Endometrium (tissue), 2 donors: ENCODE measurements at regions not wholly inside any gene's neighbourhood (a gene's known extent, or its start where the extent isn't known, plus 50 kb on each side); places are given as distances from the start of the nearest gene placed in this dataset.
"Not testable (repeated sequence)": the region's sequence is repeated elsewhere in the genome, so short reads cannot be mapped to it uniquely, and the experiment has no call there.

Experiments
- FAIRE-seq: peaks from 2 replicates; lab custom pipeline; 2012; peaks lifted over from hg19 to GRCh38; lab: Jason Lieb, UNC
- donor health status: control.
- donor health status: control.

- not testable (repeated sequence) for FAIRE-seq
Measured at GRCh38 chr16:16618963-16619465, 240.1 kb downstream of the NPIPA7 start.

- not testable (repeated sequence) for FAIRE-seq
Measured at GRCh38 chr16:16624367-16624766, 245.4 kb downstream of the NPIPA7 start.

- not testable (repeated sequence) for FAIRE-seq
Measured at GRCh38 chr16:16625140-16625539, 246.2 kb downstream of the NPIPA7 start.

GRCh38 chr16:16627865-16628264 lies 248.9 kb downstream of the NPIPA7 start:
- FAIRE-seq, result not testable (repeated sequence)

GRCh38 chr16:16638231-16638630 lies 259.3 kb downstream of the NPIPA7 start:
- not testable (repeated sequence) for FAIRE-seq

GRCh38 chr16:16638714-16639113 lies 259.8 kb downstream of the NPIPA7 start:
- not testable (repeated sequence) for FAIRE-seq

GRCh38 chr16:16643828-16644227 lies 264.9 kb downstream of the NPIPA7 start:
- not testable (repeated sequence) for FAIRE-seq

- not testable (repeated sequence) for FAIRE-seq
Measured at GRCh38 chr16:16648002-16648401, 269.1 kb downstream of the NPIPA7 start.

- not testable (repeated sequence) for FAIRE-seq
Measured at GRCh38 chr16:16672180-16672812, 293.4 kb downstream of the NPIPA7 start.

GRCh38 chr16:16674820-16675219 lies 295.9 kb downstream of the NPIPA7 start:
- not testable (repeated sequence) for FAIRE-seq

GRCh38 chr16:16721849-16722248 lies 342.9 kb downstream of the NPIPA7 start:
- FAIRE-seq, result not testable (repeated sequence)

- not testable (repeated sequence) for FAIRE-seq
Measured at GRCh38 chr16:16722666-16723065, 343.7 kb downstream of the NPIPA7 start.

- FAIRE-seq, result not testable (repeated sequence)
Measured at GRCh38 chr16:16723819-16724519, 345.0 kb downstream of the NPIPA7 start.

- FAIRE-seq, result not testable (repeated sequence)
Measured at GRCh38 chr16:16727048-16727447, 348.1 kb downstream of the NPIPA7 start.

GRCh38 chr16:16742573-16742972 lies 363.6 kb downstream of the NPIPA7 start:
- FAIRE-seq, result not testable (repeated sequence)

- not testable (repeated sequence) for FAIRE-seq
Measured at GRCh38 chr16:16754992-16755667, 376.2 kb downstream of the NPIPA7 start.

- FAIRE-seq, result no peak
Measured at GRCh38 chr16:16763449-16763848, 384.5 kb downstream of the NPIPA7 start.

- FAIRE-seq, result not testable (repeated sequence)
Measured at GRCh38 chr16:16770717-16771116, 391.8 kb downstream of the NPIPA7 start.

GRCh38 chr16:16774389-16774788 lies 395.4 kb downstream of the NPIPA7 start:
- no peak for FAIRE-seq

- no peak for FAIRE-seq
Measured at GRCh38 chr16:16778332-16778731, 399.4 kb downstream of the NPIPA7 start.

- FAIRE-seq, result no peak
Measured at GRCh38 chr16:16780588-16780987, 401.6 kb downstream of the NPIPA7 start.

- FAIRE-seq, result no peak
Measured at GRCh38 chr16:16782153-16782552, 403.2 kb downstream of the NPIPA7 start.

- FAIRE-seq, result no peak
Measured at GRCh38 chr16:16788004-16788403, 409.1 kb downstream of the NPIPA7 start.
